Transverse colon (tissue), 3 donors: ENCODE measurements at regions not wholly inside any gene's neighbourhood (a gene's known extent, or its start where the extent isn't known, plus 50 kb on each side); places are given as distances from the start of the nearest gene placed in this dataset.
"Not testable (repeated sequence)": the region's sequence is repeated elsewhere in the genome, so short reads cannot be mapped to it uniquely, and the experiment has no call there.

Experiments
- CTCF ChIP-seq, 5 experiments: fragments of 200-600 bp in 3 of 5; fragments of 450-650 bp in 2 of 5; sonication (generic) in 3 of 5; IDR thresholded peaks; 1 replicate in 2 of 5; 2 replicates in 3 of 5; pipeline ENCODE4 v1.5.1; 2016 to 2017; ENCODE audit warnings: antibody characterized with exemption in 5 of 5, inconsistent platforms in 3 of 5, mild to moderate bottlenecking in 2 of 5, moderate library complexity in 1 of 5
- POLR2A ChIP-seq: fragments of 450-650 bp; IDR thresholded peaks from one replicate; pipeline ENCODE4 v1.6.1; 2016; ENCODE audit warnings: antibody characterized with exemption, mild to moderate bottlenecking, moderate library complexity

GRCh38 chr10:64044957-64045632 is 523.9 kb downstream of the REEP3 start:
- not testable (repeated sequence) for TF ChIP-seq CTCF (IDR thresholded peaks at IDR 0.05); POLR2A
